Smooth muscle cell (in vitro differentiated cells): ENCODE measurements at regions not wholly inside any gene's neighbourhood (a gene's known extent, or its start where the extent isn't known, plus 50 kb on each side); places are given as distances from the start of the nearest gene placed in this dataset.
"Not testable (repeated sequence)": the region's sequence is repeated elsewhere in the genome, so short reads cannot be mapped to it uniquely, and the experiment has no call there.

Source experiments
- DNase-seq: peaks from one replicate; lab custom pipeline; 2025; ENCODE audit not compliant: unreplicated experiment; lab: John Stamatoyannopoulos, UW
- H2AFZ ChIP-seq: fragments of 200-600 bp; sonication (generic); 2 replicates; pipeline ENCODE4 v1.6.0; 2016; ENCODE audit warnings: antibody characterized with exemption, low read depth, mild to moderate bottlenecking
- H3F3A ChIP-seq: fragments of 200-600 bp; sonication (generic); 2 replicates; pipeline ENCODE4 v1.6.0; 2017; ENCODE audit warnings: antibody characterized with exemption, low read depth
- H3K27ac ChIP-seq: fragments of 200-600 bp; sonication (generic); 2 replicates; pipeline ENCODE4 v1.5.1; 2016; ENCODE audit warnings: low read depth, mild to moderate bottlenecking
- H3K27me3 ChIP-seq: fragments of 200-600 bp; sonication (generic); 2 replicates; pipeline ENCODE4 v1.6.1; 2016; ENCODE audit warnings: low read depth, mild to moderate bottlenecking
- H3K36me3 ChIP-seq: fragments of 200-600 bp; sonication (generic); 2 replicates; pipeline ENCODE4 v1.5.1; 2016; ENCODE audit warnings: low read depth
- H3K4me1 ChIP-seq: fragments of 200-600 bp; sonication (generic); 2 replicates; pipeline ENCODE4 v1.5.1; 2016; ENCODE audit warnings: low read depth
- H3K4me2 ChIP-seq: fragments of 200-600 bp; sonication (generic); 2 replicates; pipeline ENCODE4 v1.6.0; 2016; ENCODE audit warnings: mild to moderate bottlenecking
- H3K4me3 ChIP-seq: fragments of 200-600 bp; sonication (generic); 2 replicates; pipeline ENCODE4 v1.5.1; 2016; ENCODE audit warnings: mild to moderate bottlenecking
- H3K79me2 ChIP-seq: fragments of 200-600 bp; sonication (generic); 2 replicates; pipeline ENCODE4 v1.6.0; 2016; ENCODE audit warnings: low read depth, mild to moderate bottlenecking
- H3K9ac ChIP-seq: fragments of 200-600 bp; sonication (generic); 2 replicates; pipeline ENCODE4 v1.6.0; 2016; ENCODE audit warnings: low read depth
- H3K9me3 ChIP-seq: fragments of 200-600 bp; sonication (generic); replicated peaks from 2 replicates; pipeline ENCODE4 v1.5.1; 2016; ENCODE audit warnings: low read depth
- H4K20me1 ChIP-seq: fragments of 200-600 bp; sonication (generic); 2 replicates; pipeline ENCODE4 v1.6.0; 2016; ENCODE audit warnings: low read depth
- WGBS: methylation state at CpG from one replicate; pipeline ENCODE4 v1.1.7; 2016; ENCODE audit warnings: low lambda C conversion rate; 5-methylcytosine and 5-hydroxymethylcytosine counted together
- TF ChIP-seq, protein P1 (sequence below): fragments of 200-600 bp; sonication (generic); IDR thresholded peaks from 2 replicates; pipeline ENCODE4 v1.5.1; 2017; ENCODE audit warnings: borderline replicate concordance, mild to moderate bottlenecking, antibody characterized with exemption; ENCODE audit not compliant: insufficient read depth, poor library complexity, severe bottlenecking

GRCh38 chr15:79496838-79497237, 64.7 kb downstream of the MINAR1 start:
- Histone ChIP-seq H3K4me1 (no peaks in the 10 kb centered on the region), H3K27ac (no peak overlapping the region), H3K4me3 (no peak overlapping the region), H2AFZ (no peak overlapping the region), H3K27me3 (no peaks in the 10 kb centered on the region), H3F3A (no peaks in the 10 kb centered on the region), H3K4me2 (no peak overlapping the region), H3K36me3 (no peaks in the 10 kb centered on the region), H3K79me2 (no peaks in the 10 kb centered on the region), H3K9ac (no peak overlapping the region), H3K9me3 (no peaks in the 10 kb centered on the region), H4K20me1 (no peaks in the 10 kb centered on the region)
- TF ChIP-seq, protein P1, sequence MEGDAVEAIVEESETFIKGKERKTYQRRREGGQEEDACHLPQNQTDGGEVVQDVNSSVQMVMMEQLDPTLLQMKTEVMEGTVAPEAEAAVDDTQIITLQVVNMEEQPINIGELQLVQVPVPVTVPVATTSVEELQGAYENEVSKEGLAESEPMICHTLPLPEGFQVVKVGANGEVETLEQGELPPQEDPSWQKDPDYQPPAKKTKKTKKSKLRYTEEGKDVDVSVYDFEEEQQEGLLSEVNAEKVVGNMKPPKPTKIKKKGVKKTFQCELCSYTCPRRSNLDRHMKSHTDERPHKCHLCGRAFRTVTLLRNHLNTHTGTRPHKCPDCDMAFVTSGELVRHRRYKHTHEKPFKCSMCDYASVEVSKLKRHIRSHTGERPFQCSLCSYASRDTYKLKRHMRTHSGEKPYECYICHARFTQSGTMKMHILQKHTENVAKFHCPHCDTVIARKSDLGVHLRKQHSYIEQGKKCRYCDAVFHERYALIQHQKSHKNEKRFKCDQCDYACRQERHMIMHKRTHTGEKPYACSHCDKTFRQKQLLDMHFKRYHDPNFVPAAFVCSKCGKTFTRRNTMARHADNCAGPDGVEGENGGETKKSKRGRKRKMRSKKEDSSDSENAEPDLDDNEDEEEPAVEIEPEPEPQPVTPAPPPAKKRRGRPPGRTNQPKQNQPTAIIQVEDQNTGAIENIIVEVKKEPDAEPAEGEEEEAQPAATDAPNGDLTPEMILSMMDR: no peak
- WGBS: over 99% methylated on average over 4 of the region's 4 CpGs
- DNase-seq: no peak

- Histone ChIP-seq H4K20me1 (no peaks in the 10 kb centered on the region), H3K27me3 (no peaks in the 10 kb centered on the region), H2AFZ (no peak overlapping the region), H3K4me1 (no peaks in the 10 kb centered on the region), H3K9me3 (no peaks in the 10 kb centered on the region), H3K9ac (no peak overlapping the region), H3K79me2 (no peaks in the 10 kb centered on the region), H3K36me3 (no peaks in the 10 kb centered on the region), H3F3A (no peaks in the 10 kb centered on the region), H3K4me3 (no peak overlapping the region), H3K27ac (no peak overlapping the region), H3K4me2 (no peak overlapping the region)
- DNase-seq: no peak
- TF ChIP-seq, protein P1: no peak
- 71% methylated on average over 5 of the region's 5 CpGs for WGBS
These were observed 69.0 kb downstream of the MINAR1 start for GRCh38 chr15:79501086-79501485.

DNA sequence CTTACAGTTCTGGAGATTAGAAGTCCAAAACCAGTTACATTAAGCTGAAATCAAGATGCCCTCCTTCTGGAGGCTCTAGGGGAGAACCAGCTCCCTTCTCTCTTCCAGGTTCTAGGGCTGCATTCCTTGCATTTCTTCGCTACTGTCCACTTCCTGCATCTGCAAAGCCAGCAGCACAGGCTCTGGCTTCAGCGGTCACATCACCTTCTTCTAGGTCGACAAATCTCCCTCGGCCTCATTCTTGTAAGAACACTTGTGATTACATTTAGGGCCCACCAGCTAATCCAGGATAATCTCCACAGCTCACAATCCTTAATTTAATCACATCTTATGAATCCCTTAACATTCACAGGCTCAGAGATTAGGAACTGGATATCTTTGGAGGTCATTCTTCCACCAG, 73.8 kb downstream of the MINAR1 start:
- no peak for DNase-seq
- Histone ChIP-seq H3K4me3 (no peak overlapping the region), H3K79me2 (no peaks in the 10 kb centered on the region), H4K20me1 (no peaks in the 10 kb centered on the region), H3K27ac (no peak overlapping the region), H3K4me2 (no peak overlapping the region), H3K36me3 (no peaks in the 10 kb centered on the region), H3K9ac (no peak overlapping the region), H3K9me3 (no peaks in the 10 kb centered on the region), H3F3A (no peaks in the 10 kb centered on the region), H3K4me1 (no peaks in the 10 kb centered on the region), H3K27me3 (no peaks in the 10 kb centered on the region), H2AFZ (no peak overlapping the region)
- TF ChIP-seq, protein P1: no peak
- WGBS: 63% methylated on average over 4 of the region's 4 CpGs

- H2AFZ ChIP-seq, H3K4me2 ChIP-seq, H3K4me1 ChIP-seq, H3K9ac ChIP-seq, H3K4me3 ChIP-seq, H3K27ac ChIP-seq, H3K9me3 ChIP-seq, H3F3A ChIP-seq, H3K27me3 ChIP-seq, H4K20me1 ChIP-seq, H3K36me3 ChIP-seq, DNase-seq, H3K79me2 ChIP-seq: not testable (repeated sequence)
- 88% methylated on average over 2 of the region's 3 CpGs for WGBS
These were observed 80.7 kb downstream of the MINAR1 start for GRCh38 chr15:79512844-79513243.
